ENCODE measurements at regions not wholly inside any gene's neighbourhood (a gene's known extent, or its start where the extent isn't known, plus 50 kb on each side); places are given as distances from the start of the nearest gene placed in this dataset.
"Not testable (repeated sequence)": the region's sequence is repeated elsewhere in the genome, so short reads cannot be mapped to it uniquely, and the experiment has no call there.

- no peak for DNase-seq (ENCODE audit: low spot score)
Measured at GRCh38 chr3:82509106-82509842, 747.8 kb upstream of the GBE1 start.

GRCh38 chr3:82506204-82506603 lies 744.8 kb upstream of the GBE1 start:
- DNase-seq (ENCODE audit: low spot score) = no peak

GRCh38 chr3:82505079-82505756 lies 743.8 kb upstream of the GBE1 start:
- no peak for DNase-seq (ENCODE audit: low spot score)

- no peak for DNase-seq (ENCODE audit: low spot score)
Measured at GRCh38 chr3:82498186-82498585, 736.7 kb upstream of the GBE1 start.

- DNase-seq (ENCODE audit: low spot score) = no peak
Measured at GRCh38 chr3:82496890-82497560, 735.6 kb upstream of the GBE1 start.

GRCh38 chr3:82495655-82496054 lies 734.2 kb upstream of the GBE1 start:
- DNase-seq (ENCODE audit: low spot score) = no peak

GRCh38 chr3:82494977-82495489 lies 733.6 kb upstream of the GBE1 start:
- no peak for DNase-seq (ENCODE audit: low spot score)

GRCh38 chr3:82493858-82494257 lies 732.4 kb upstream of the GBE1 start:
- DNase-seq (ENCODE audit: low spot score) = no peak

- no peak for DNase-seq (ENCODE audit: low spot score)
Measured at GRCh38 chr3:82475306-82475705, 713.9 kb upstream of the GBE1 start.

- DNase-seq (ENCODE audit: low spot score) = no peak
Measured at GRCh38 chr3:82474711-82475110, 713.3 kb upstream of the GBE1 start.

- no peak for DNase-seq (ENCODE audit: low spot score)
Measured at GRCh38 chr3:82473864-82474541, 712.6 kb upstream of the GBE1 start.

- no peak for DNase-seq (ENCODE audit: low spot score)
Measured at GRCh38 chr3:82467051-82467450, 705.6 kb upstream of the GBE1 start.

- no peak for DNase-seq (ENCODE audit: low spot score)
Measured at GRCh38 chr3:82462977-82463376, 701.5 kb upstream of the GBE1 start.

GRCh38 chr3:82461049-82461889 lies 699.8 kb upstream of the GBE1 start:
- no peak for DNase-seq (ENCODE audit: low spot score)

- DNase-seq (ENCODE audit: low spot score) = no peak
Measured at GRCh38 chr3:82448320-82448719, 686.9 kb upstream of the GBE1 start.

GRCh38 chr3:82428821-82429220 lies 667.4 kb upstream of the GBE1 start:
- DNase-seq (ENCODE audit: low spot score) = not testable (repeated sequence)

- DNase-seq (ENCODE audit: low spot score) = no peak
Measured at GRCh38 chr3:82424031-82424339, 662.5 kb upstream of the GBE1 start.

GRCh38 chr3:82423268-82424030 lies 662.0 kb upstream of the GBE1 start:
- no peak for DNase-seq (ENCODE audit: low spot score)

- DNase-seq (ENCODE audit: low spot score) = no peak
Measured at GRCh38 chr3:82416830-82417229, 655.4 kb upstream of the GBE1 start.

GRCh38 chr3:82416349-82416748 lies 654.9 kb upstream of the GBE1 start:
- no peak for DNase-seq (ENCODE audit: low spot score)

GRCh38 chr3:82413171-82413570 lies 651.7 kb upstream of the GBE1 start:
- no peak for DNase-seq (ENCODE audit: low spot score)

Measured in hematopoietic multipotent progenitor cell treated with erythropoietin and hydrocortisone succinate and interleukin-3 and kit ligand, for 15 days (in vitro differentiated cells).